ENCODE measurements at regions not wholly inside any gene's neighbourhood (a gene's known extent, or its start where the extent isn't known, plus 50 kb on each side); places are given as distances from the start of the nearest gene placed in this dataset.

DNA sequence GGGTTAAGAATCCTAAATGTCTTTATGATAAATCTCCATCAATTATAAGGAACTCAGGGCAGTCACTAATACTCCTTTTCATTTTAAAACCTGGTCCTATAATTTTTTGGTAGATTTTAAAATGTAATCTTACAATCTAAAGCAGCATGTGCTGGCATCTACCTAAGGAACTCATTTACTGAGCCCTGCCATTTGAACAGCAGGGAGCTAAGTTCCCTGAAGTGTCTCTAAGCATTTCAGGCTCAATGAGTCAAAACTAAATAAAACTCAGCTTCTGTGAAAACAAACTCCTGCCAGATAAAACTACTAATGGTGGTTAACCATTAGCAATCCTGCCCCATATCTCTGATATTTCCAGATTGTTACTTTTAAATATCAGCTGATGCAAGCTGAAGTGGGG lies 1371.8 kb upstream of the PRMT6 start:
- no peak for TF ChIP-seq CTCF (conservative IDR thresholded peaks at IDR 0.05; ENCODE audit: low read length)
- no peak overlapping the region for H3K4me3 ChIP-seq (ENCODE audit: low read length)
- DNase-seq (ENCODE audit: low read depth): no peak

- no peak for DNase-seq (ENCODE audit: low read depth)
- TF ChIP-seq CTCF (conservative IDR thresholded peaks at IDR 0.05; ENCODE audit: low read length): no peak
- H3K4me3 ChIP-seq (ENCODE audit: low read length): no peak overlapping the region
These were observed 1370.4 kb upstream of the PRMT6 start for GRCh38 chr1:105686026-105686425.

DNA sequence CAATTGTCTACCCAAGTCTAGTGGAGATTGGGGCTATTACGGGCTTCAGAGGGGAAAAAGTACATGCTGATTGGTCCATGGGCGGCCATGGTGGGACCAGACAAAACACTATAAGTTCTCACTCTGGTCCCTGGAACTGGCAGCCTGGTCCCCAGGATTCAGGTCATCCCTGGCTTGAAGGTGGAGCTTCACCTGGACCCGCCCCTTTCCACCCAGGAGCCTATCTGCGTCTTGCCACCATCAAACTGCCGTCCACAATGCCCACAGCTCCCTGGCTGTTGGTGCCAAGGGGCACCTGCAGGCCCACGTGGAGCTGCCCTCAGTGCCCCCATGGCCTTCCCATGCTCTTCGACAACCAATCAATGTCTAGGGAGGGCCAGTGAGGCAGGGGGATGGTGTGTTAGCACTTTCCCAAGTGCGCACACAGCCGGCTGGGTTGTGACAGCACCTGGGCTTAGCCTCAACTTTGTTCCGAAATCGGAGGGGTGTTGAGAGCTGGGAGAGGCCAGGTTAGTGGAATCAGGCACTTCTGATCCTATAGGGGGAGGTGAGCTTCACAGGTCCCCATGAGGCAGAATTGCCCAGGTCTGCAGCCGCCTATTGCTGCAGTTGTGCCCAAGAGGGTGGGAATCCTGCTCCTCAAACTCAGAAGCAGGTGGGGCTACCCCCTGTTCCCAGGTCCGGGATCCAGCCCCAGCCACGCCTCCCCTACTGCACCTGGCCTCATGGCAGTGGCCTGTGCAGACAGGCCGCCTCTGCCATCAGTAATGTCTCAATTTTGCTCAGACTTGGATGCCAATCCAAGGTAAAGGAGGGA lies 1369.4 kb upstream of the PRMT6 start:
- H3K4me3 ChIP-seq (ENCODE audit: low read length): no peak overlapping the region
- no peak for TF ChIP-seq CTCF (conservative IDR thresholded peaks at IDR 0.05; ENCODE audit: low read length)
- DNase-seq (ENCODE audit: low read depth): no peak

DNA sequence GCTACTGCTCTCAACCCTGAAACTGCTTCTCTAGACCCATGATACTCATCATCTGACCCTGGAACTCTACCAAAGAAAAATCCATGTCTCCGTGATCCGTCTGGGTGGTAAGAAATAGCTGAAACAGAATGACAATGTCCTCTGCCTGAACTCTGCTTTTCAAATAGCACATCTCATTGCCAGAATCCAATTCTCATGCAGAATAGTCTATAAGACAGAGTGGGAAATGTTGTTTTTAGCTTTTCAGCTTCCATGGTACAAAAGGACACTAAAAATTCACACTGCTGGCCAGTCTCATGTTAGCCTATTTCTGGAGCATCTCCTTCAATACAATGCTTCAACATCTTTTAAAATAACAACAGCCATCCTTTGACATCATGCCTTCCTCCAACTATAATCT lies 1355.8 kb upstream of the PRMT6 start:
- no peak for TF ChIP-seq CTCF (conservative IDR thresholded peaks at IDR 0.05; ENCODE audit: low read length)
- no peak for DNase-seq (ENCODE audit: low read depth)
- no peak overlapping the region for H3K4me3 ChIP-seq (ENCODE audit: low read length)

GRCh38 chr1:105724286-105724685 lies 1332.2 kb upstream of the PRMT6 start:
- DNase-seq (ENCODE audit: low read depth): no peak
- TF ChIP-seq CTCF (conservative IDR thresholded peaks at IDR 0.05; ENCODE audit: low read length): no peak
- H3K4me3 ChIP-seq (ENCODE audit: low read length): no peak overlapping the region

DNA sequence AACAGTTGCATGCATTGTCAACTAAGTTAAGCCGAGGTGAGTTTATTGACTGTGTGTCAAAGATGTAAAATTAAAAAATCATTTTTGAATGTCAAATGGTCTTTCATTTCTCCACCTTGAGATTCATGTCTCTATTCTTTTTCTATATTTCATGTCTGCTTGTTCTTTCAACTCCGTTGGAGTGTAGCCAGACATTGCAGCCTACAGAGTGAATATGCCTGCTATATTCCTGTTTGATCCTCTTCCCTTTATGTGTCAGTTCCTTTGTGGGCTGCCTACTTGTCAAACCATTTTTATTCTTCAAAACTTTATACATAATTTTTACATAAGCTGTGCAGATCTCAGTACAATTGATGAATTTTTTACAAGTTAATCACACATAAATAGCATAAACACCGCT lies 1325.8 kb upstream of the PRMT6 start:
- no peak for TF ChIP-seq CTCF (conservative IDR thresholded peaks at IDR 0.05; ENCODE audit: low read length)
- no peak for DNase-seq (ENCODE audit: low read depth)
- H3K4me3 ChIP-seq (ENCODE audit: low read length): no peak overlapping the region

GRCh38 chr1:105736349-105736748 lies 1320.1 kb upstream of the PRMT6 start:
- no peak overlapping the region for H3K4me3 ChIP-seq (ENCODE audit: low read length)
- no peak for TF ChIP-seq CTCF (conservative IDR thresholded peaks at IDR 0.05; ENCODE audit: low read length)
- no peak for DNase-seq (ENCODE audit: low read depth)
